Keratinocyte (primary cell): ENCODE measurements at regions not wholly inside any gene's neighbourhood (a gene's known extent, or its start where the extent isn't known, plus 50 kb on each side); places are given as distances from the start of the nearest gene placed in this dataset.

Experiments
- DNase-seq: peaks from one replicate; pipeline ENCODE4 v3.0.0-alpha.2; 2011; ENCODE audit warnings: low read depth, missing footprints, low spot score
- FAIRE-seq: peaks from 2 replicates; lab custom pipeline; 2011; peaks lifted over from hg19 to GRCh38; lab: Jason Lieb, UNC
- H2AFZ ChIP-seq: 2 replicates; pipeline ENCODE4 v1.6.0; 2012; ENCODE audit warnings: low read length, control low read depth, inconsistent platforms; ENCODE audit not compliant: control insufficient read depth
- H3K27ac ChIP-seq: 2 replicates; pipeline ENCODE4 v1.5.1; 2011; ENCODE audit warnings: low read length; ENCODE audit not compliant: control insufficient read depth, insufficient read depth
- H3K27me3 ChIP-seq: 3 replicates; pipeline ENCODE4 v1.6.0; 2011; ENCODE audit warnings: low read length; ENCODE audit not compliant: control insufficient read depth, insufficient read depth; ENCODE audit errors: extremely low read depth
- H3K36me3 ChIP-seq, 2 experiments: 2 replicates in 1 of 2; 3 replicates in 1 of 2; pipeline ENCODE4 v1.5.1; 2011; ENCODE audit warnings: low read length in 2 of 2, mild to moderate bottlenecking in 1 of 2; ENCODE audit not compliant: control insufficient read depth in 2 of 2, insufficient read depth in 2 of 2; ENCODE audit errors: extremely low read depth in 1 of 2
- H3K4me1 ChIP-seq: 3 replicates; pipeline ENCODE4 v1.5.1; 2011; ENCODE audit warnings: low read length; ENCODE audit not compliant: control insufficient read depth, insufficient read depth; ENCODE audit errors: extremely low read depth
- H3K4me2 ChIP-seq: 3 replicates; pipeline ENCODE4 v1.6.0; 2011; ENCODE audit warnings: low read depth, low read length; ENCODE audit not compliant: control insufficient read depth, insufficient read depth; ENCODE audit errors: extremely low read depth
- H3K4me3 ChIP-seq, 3 experiments: fragments of 200-600 bp in 1 of 3; sonication (generic) in 1 of 3; 2 replicates in 2 of 3; 3 replicates in 1 of 3; pipeline ENCODE4 v1.5.1; 2011 to 2016; ENCODE audit warnings: low read length in 3 of 3, mild to moderate bottlenecking in 3 of 3, control low read depth in 2 of 3, inconsistent platforms in 1 of 3, low read depth in 1 of 3, mixed read lengths in 1 of 3, mixed run types in 1 of 3, moderate library complexity in 1 of 3; ENCODE audit not compliant: control insufficient read depth in 2 of 3, insufficient read depth in 2 of 3; ENCODE audit errors: extremely low read depth in 1 of 3
- H3K79me2 ChIP-seq: 2 replicates; pipeline ENCODE4 v1.6.0; 2012; ENCODE audit warnings: low read length; ENCODE audit not compliant: control insufficient read depth, insufficient read depth
- H3K9ac ChIP-seq: 3 replicates; pipeline ENCODE4 v1.6.0; 2011; ENCODE audit warnings: low read length; ENCODE audit not compliant: control insufficient read depth, insufficient read depth; ENCODE audit errors: extremely low read depth
- H3K9me1 ChIP-seq: 3 replicates; pipeline ENCODE4 v1.6.0; 2011; ENCODE audit warnings: low read length; ENCODE audit not compliant: control insufficient read depth, insufficient read depth; ENCODE audit errors: extremely low read depth
- H3K9me3 ChIP-seq: 2 replicates; pipeline ENCODE4 v1.5.1; 2012; ENCODE audit warnings: low read depth, low read length; ENCODE audit not compliant: control insufficient read depth
- H4K20me1 ChIP-seq: 3 replicates; pipeline ENCODE4 v1.6.0; 2011; ENCODE audit warnings: low read length; ENCODE audit not compliant: control insufficient read depth, insufficient read depth; ENCODE audit errors: extremely low read depth
- EZH2 ChIP-seq: IDR thresholded peaks from one replicate; pipeline ENCODE4 v1.6.1; 2012; ENCODE audit warnings: inconsistent platforms, mild to moderate bottlenecking, low read length, moderate library complexity
- dilution Hi-C: fragments of 300-500 bp; cut with MboI; formaldehyde crosslinking; loops from one replicate; pipeline ENCODE4 v1.7.0; 2020; ENCODE audit warnings: low sequenced_read_pairs; ENCODE audit not compliant: extremely low pct_ligation_motif_present
- TF ChIP-seq, protein P1 (sequence below), 3 experiments: IDR thresholded peaks in 1 of 3; conservative IDR thresholded peaks in 1 of 3; optimal IDR thresholded peaks in 1 of 3; 2 replicates in 2 of 3; 3 replicates in 1 of 3; pipeline versions ENCODE3 to v1.5.1; 2011; ENCODE audit warnings: low read length in 3 of 3, mild to moderate bottlenecking in 3 of 3, moderate library complexity in 2 of 3, control low read depth in 1 of 3, inconsistent platforms in 1 of 3; ENCODE audit not compliant: insufficient read depth in 2 of 3; ENCODE audit errors: extremely low read depth in 1 of 3

DNA sequence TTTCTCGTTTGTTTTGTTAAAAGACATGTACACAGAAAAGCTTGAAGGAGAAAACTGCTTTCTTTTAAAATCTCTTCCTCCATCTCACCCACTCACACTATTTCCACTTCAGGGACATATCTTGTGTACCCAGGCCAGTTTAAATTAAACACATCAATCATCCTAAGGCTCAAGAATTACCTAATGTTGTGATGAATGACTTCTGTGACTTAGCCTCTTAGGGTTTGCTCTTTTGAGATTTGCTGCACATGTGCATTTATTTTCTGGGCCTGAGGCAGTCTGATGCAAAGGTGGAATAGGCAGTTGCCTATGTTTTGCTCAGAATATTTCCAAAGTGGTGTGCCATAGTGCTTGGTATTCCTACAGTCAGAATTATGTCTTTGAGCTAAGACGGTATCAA is 439.9 kb upstream of the CHD1 start:
- Histone ChIP-seq H3K4me1 (no peaks in the 10 kb centered on the region), H4K20me1 (no peaks in the 10 kb centered on the region), H2AFZ (no peak overlapping the region), H3K9ac (no peak overlapping the region), H3K79me2 (no peaks in the 10 kb centered on the region), H3K4me2 (no peak overlapping the region), H3K9me3 (no peaks in the 10 kb centered on the region), H3K4me3 (no peak overlapping the region), H3K36me3 (no peaks in the 10 kb centered on the region), H3K27me3 (no peaks in the 10 kb centered on the region), H3K9me1 (no peaks in the 10 kb centered on the region), H3K27ac (no peak overlapping the region)
- FAIRE-seq (no peak), DNase-seq (no peak)
- TF ChIP-seq, protein P1, sequence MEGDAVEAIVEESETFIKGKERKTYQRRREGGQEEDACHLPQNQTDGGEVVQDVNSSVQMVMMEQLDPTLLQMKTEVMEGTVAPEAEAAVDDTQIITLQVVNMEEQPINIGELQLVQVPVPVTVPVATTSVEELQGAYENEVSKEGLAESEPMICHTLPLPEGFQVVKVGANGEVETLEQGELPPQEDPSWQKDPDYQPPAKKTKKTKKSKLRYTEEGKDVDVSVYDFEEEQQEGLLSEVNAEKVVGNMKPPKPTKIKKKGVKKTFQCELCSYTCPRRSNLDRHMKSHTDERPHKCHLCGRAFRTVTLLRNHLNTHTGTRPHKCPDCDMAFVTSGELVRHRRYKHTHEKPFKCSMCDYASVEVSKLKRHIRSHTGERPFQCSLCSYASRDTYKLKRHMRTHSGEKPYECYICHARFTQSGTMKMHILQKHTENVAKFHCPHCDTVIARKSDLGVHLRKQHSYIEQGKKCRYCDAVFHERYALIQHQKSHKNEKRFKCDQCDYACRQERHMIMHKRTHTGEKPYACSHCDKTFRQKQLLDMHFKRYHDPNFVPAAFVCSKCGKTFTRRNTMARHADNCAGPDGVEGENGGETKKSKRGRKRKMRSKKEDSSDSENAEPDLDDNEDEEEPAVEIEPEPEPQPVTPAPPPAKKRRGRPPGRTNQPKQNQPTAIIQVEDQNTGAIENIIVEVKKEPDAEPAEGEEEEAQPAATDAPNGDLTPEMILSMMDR (optimal IDR thresholded peaks at IDR 0.05 in 1 of 3, IDR thresholded peaks at IDR 0.05 in 1 of 3, conservative IDR thresholded peaks at IDR 0.05 in 1 of 3; ENCODE audit: extremely low read depth in 1 of 3, insufficient read depth in 2 of 3, low read length in 3 of 3), result no peak
- no peak for TF ChIP-seq EZH2
- dilution Hi-C loops, result no loop called here

DNA sequence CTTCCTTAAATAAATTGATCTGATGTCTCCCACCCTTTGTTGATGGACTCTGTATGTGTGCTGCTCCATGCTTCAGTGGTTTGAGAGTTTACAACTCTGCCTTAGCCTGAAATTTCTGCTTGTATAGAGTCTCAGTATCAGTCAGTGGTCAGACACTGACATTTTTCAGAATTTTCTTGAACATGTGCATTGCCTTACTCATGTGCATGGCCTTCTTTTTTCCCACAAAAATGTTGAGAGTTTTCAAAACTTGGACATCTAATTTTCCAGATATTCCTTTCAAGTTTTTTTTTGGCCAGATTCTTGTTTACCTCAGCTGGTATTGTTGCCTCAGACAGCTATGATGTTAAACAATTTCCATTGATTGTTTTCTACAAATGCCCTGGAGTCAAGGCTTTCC is 427.1 kb upstream of the CHD1 start:
- Histone ChIP-seq H3K79me2 (no peaks in the 10 kb centered on the region), H3K4me1 (no peaks in the 10 kb centered on the region), H3K4me3 (no peak overlapping the region), H3K27ac (no peak overlapping the region), H3K4me2 (no peak overlapping the region), H4K20me1 (no peaks in the 10 kb centered on the region), H2AFZ (no peak overlapping the region), H3K9ac (no peak overlapping the region), H3K36me3 (no peaks in the 10 kb centered on the region), H3K9me1 (no peaks in the 10 kb centered on the region), H3K9me3 (no peaks in the 10 kb centered on the region), H3K27me3 (no peaks in the 10 kb centered on the region)
- dilution Hi-C loops, result no loop called here
- FAIRE-seq (no peak), DNase-seq (no peak)
- TF ChIP-seq, protein P1 (optimal IDR thresholded peaks at IDR 0.05 in 1 of 3, IDR thresholded peaks at IDR 0.05 in 1 of 3, conservative IDR thresholded peaks at IDR 0.05 in 1 of 3; ENCODE audit: extremely low read depth in 1 of 3, insufficient read depth in 2 of 3, low read length in 3 of 3), result no peak
- TF ChIP-seq EZH2, result no peak
